HepG2 (cell line): ENCODE measurements at regions not wholly inside any gene's neighbourhood (a gene's known extent, or its start where the extent isn't known, plus 50 kb on each side); places are given as distances from the start of the nearest gene placed in this dataset.

Experiments
- ATAC-seq: fragments of 200-7000 bp; cut with Tn5 transposase; 3 replicates; pipeline ENCODE4 v1.9.1; 2020; ENCODE audit warnings: mild to moderate bottlenecking, moderate library complexity
- BruUV-seq: library from RNA; stranded (reverse); fragments of 400-500 nt; replicated peaks from 2 replicates; lab custom pipeline; 2021; lab: Mats Ljungman, UMichigan
- CTCF ChIA-PET: fragments of 300-600 bp; formaldehyde crosslinking; extraction: SDS; loops from one replicate; lab custom pipeline; 2021; ENCODE audit warnings: low total read pairs, inconsistent platforms, low intra/inter-chr PET ratio; lab: Yijun Ruan, JAX
- POLR2A ChIA-PET: fragments of 350-600 bp; sonication (Branson Sonifier 250); formaldehyde crosslinking; loops from one replicate; lab custom pipeline; 2020; ENCODE audit warnings: antibody characterized with exemption, inconsistent platforms; lab: Yijun Ruan, JAX
- DNase-seq: peaks from one replicate; pipeline ENCODE4 v3.0.0-alpha.2; 2015; ENCODE audit warnings: low spot score
- FAIRE-seq: peaks from 3 replicates; lab custom pipeline; 2011; peaks lifted over from hg19 to GRCh38; lab: Jason Lieb, UNC
- H2AFZ ChIP-seq: one replicate; pipeline ENCODE4 v1.6.1; 2011; ENCODE audit warnings: low read length, inconsistent platforms
- H3K27ac ChIP-seq: fragments of 300-600 bp; 3 replicates; pipeline ENCODE4 v1.8.0; 2011; ENCODE audit warnings: mixed run types, mild to moderate bottlenecking, mixed read lengths, low read length, inconsistent platforms; ENCODE audit not compliant: insufficient read depth; ENCODE audit errors: extremely low read length
- H3K27me3 ChIP-seq, 2 experiments: fragments of 200-600 bp in 1 of 2; 2 replicates in 1 of 2; 3 replicates in 1 of 2; pipeline versions ENCODE4 v1.6.0 to v1.8.0; 2011; ENCODE audit warnings: low read length in 2 of 2, mild to moderate bottlenecking in 2 of 2, moderate library complexity in 2 of 2, inconsistent platforms in 1 of 2; ENCODE audit not compliant: insufficient read depth in 2 of 2, control insufficient read depth in 1 of 2
- H3K36me3 ChIP-seq, 2 experiments: fragments of 200-600 bp in 1 of 2; replicated peaks in 1 of 2; 2 replicates in 1 of 2; 3 replicates in 1 of 2; pipeline versions ENCODE4 v1.5.1 to v1.8.0; 2011; ENCODE audit warnings: low read length in 2 of 2, inconsistent platforms in 1 of 2; ENCODE audit not compliant: insufficient read depth in 2 of 2, control insufficient read depth in 1 of 2
- H3K4me1 ChIP-seq: 2 replicates; pipeline ENCODE4 v1.5.1; 2012; ENCODE audit warnings: low read length, inconsistent platforms; ENCODE audit not compliant: insufficient read depth
- H3K4me2 ChIP-seq: 2 replicates; pipeline ENCODE4 v1.6.0; 2011; ENCODE audit warnings: low read depth, low read length, inconsistent platforms
- H3K4me3 ChIP-seq, 3 experiments: fragments of 200-600 bp in 1 of 3; sonication (generic), shearing (Covaris generic) in 1 of 3; replicated peaks in 1 of 3; 2 replicates each; pipeline ENCODE4 v1.5.1; 2011 to 2016; ENCODE audit warnings: low read length in 3 of 3, inconsistent platforms in 2 of 3, low read depth in 2 of 3, mild to moderate bottlenecking in 2 of 3, control low read depth in 1 of 3, mixed read lengths in 1 of 3; ENCODE audit not compliant: insufficient read depth in 1 of 3
- H3K79me2 ChIP-seq: one replicate; pipeline ENCODE4 v1.6.1; 2011; ENCODE audit warnings: low read length, inconsistent platforms; ENCODE audit not compliant: insufficient read depth
- H3K9ac ChIP-seq: 2 replicates; pipeline ENCODE4 v1.6.0; 2011; ENCODE audit warnings: mild to moderate bottlenecking, low read depth, low read length, inconsistent platforms; ENCODE audit not compliant: insufficient read depth
- H3K9me3 ChIP-seq: 2 replicates; pipeline ENCODE4 v1.5.1; 2012; ENCODE audit warnings: mild to moderate bottlenecking, low read length
- H4K20me1 ChIP-seq: 2 replicates; pipeline ENCODE4 v1.6.0; 2011; ENCODE audit warnings: inconsistent platforms, mild to moderate bottlenecking, low read length, moderate library complexity; ENCODE audit not compliant: insufficient read depth
- GLMP ChIP-seq: sonication (generic); formaldehyde crosslinking; IDR thresholded peaks from 2 replicates; pipeline ENCODE4 v1.9.0; 2021; ENCODE audit warnings: missing genetic modification reagents, mild to moderate bottlenecking, borderline replicate concordance
- KDM2A ChIP-seq: sonication (generic); formaldehyde crosslinking; IDR thresholded peaks from 2 replicates; pipeline ENCODE4 v1.4.0; 2020; ENCODE audit warnings: low read depth, missing genetic modification reagents, borderline replicate concordance
- RORA ChIP-seq: sonication (generic); formaldehyde crosslinking; IDR thresholded peaks from 2 replicates; pipeline ENCODE4 v1.5.0; 2020; ENCODE audit warnings: mild to moderate bottlenecking, missing genetic modification reagents, moderate library complexity
- SOX13 ChIP-seq, 3 experiments: fragments of 450-650 bp in 1 of 3; sonication (generic) in 1 of 3; formaldehyde crosslinking in 1 of 3; IDR thresholded peaks in 2 of 3; conservative IDR thresholded peaks in 1 of 3; 2 replicates each; pipeline versions ENCODE4 v1.5.0 to v1.6.1; 2016 to 2020; ENCODE audit warnings: antibody characterized with exemption in 1 of 3, mild to moderate bottlenecking in 1 of 3, missing compliant biosample characterization in 1 of 3, missing genetic modification reagents in 1 of 3, moderate library complexity in 1 of 3
- YY1 ChIP-seq: IDR thresholded peaks from 2 replicates; pipeline ENCODE4 v1.6.1; 2011; ENCODE audit warnings: low read length, low read depth, moderate library complexity, mild to moderate bottlenecking; ENCODE audit not compliant: insufficient read depth, insufficient replicate concordance
- ZBTB8A ChIP-seq: sonication (generic); formaldehyde crosslinking; IDR thresholded peaks from 2 replicates; pipeline ENCODE4 v1.4.0; 2020; ENCODE audit warnings: mild to moderate bottlenecking, low read depth, missing genetic modification reagents, borderline replicate concordance
- ZC3H4 ChIP-seq: sonication (generic); formaldehyde crosslinking; IDR thresholded peaks from 2 replicates; pipeline ENCODE4 v1.4.0; 2020; ENCODE audit warnings: missing genetic modification reagents, borderline replicate concordance
- ZFY ChIP-seq: sonication (generic); formaldehyde crosslinking; IDR thresholded peaks from 2 replicates; pipeline ENCODE4 v1.4.0; 2020; ENCODE audit warnings: missing genetic modification reagents
- ZNF30 ChIP-seq: sonication (generic); formaldehyde crosslinking; IDR thresholded peaks from 2 replicates; pipeline ENCODE4 v1.5.0; 2020; ENCODE audit warnings: mild to moderate bottlenecking, missing genetic modification reagents
- ZNF451 ChIP-seq: sonication (generic); formaldehyde crosslinking; IDR thresholded peaks from 2 replicates; pipeline ENCODE4 v1.5.0; 2020; ENCODE audit warnings: mild to moderate bottlenecking, missing genetic modification reagents
- ZNF530 ChIP-seq: sonication (generic); formaldehyde crosslinking; IDR thresholded peaks from 2 replicates; pipeline ENCODE4 v1.5.0; 2020; ENCODE audit warnings: low read depth, mild to moderate bottlenecking, missing genetic modification reagents
- ZNF720 ChIP-seq: sonication (generic); formaldehyde crosslinking; IDR thresholded peaks from 2 replicates; pipeline ENCODE4 v1.4.0; 2020; ENCODE audit warnings: missing genetic modification reagents
- ZNF775 ChIP-seq: sonication (generic); formaldehyde crosslinking; IDR thresholded peaks from 2 replicates; pipeline ENCODE4 v1.4.0; 2020; ENCODE audit warnings: missing genetic modification reagents, mild to moderate bottlenecking, moderate library complexity, borderline replicate concordance
- ZSCAN30 ChIP-seq: sonication (generic); formaldehyde crosslinking; IDR thresholded peaks from 2 replicates; pipeline ENCODE4 v1.5.0; 2020; ENCODE audit warnings: mild to moderate bottlenecking, missing genetic modification reagents
- WGBS: methylation state at CpG from one replicate; pipeline ENCODE4 v1.1.6; 2017; ENCODE audit warnings: low lambda C conversion rate; 5-methylcytosine and 5-hydroxymethylcytosine counted together
- in situ Hi-C: cut with HindIII; loops from 2 replicates; pipeline ENCODE4 v1.10.0; 2017; ENCODE audit warnings: low pct_unique_long_range_greater_than_20kb; ENCODE audit not compliant: extremely low pct_ligation_motif_present
- intact Hi-C: fragments of 100-400 bp; cut with micrococcal nuclease; formaldehyde crosslinking; loops from one replicate; pipeline ENCODE4 v1.10.0; 2022; ENCODE audit not compliant: unreplicated experiment

DNA sequence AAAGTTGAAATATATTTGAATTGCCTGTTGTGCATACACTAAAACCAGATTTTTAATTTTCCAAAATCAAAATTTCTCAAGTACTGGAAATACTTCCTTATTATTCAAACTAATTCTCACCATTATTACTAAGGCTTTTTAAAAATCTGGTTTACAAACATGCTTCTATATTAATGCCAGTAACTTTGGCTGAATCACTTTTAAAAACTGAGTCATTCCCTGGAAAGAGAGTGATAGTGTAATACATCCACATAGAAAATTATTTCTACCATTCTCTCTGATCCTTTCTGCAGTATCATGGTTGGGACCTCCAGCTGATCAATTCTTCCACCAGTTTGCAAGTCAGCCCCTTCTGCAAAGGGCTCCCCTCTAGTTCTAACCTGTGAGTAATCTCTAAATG, 165.3 kb upstream of the FAM241A start (continued):
- no peak for TF ChIP-seq GLMP (CRISPR knock-in tag)
- no peak for TF ChIP-seq ZNF775 (CRISPR knock-in tag)
- TF ChIP-seq ZBTB8A (CRISPR knock-in tag), result no peak
- TF ChIP-seq RORA (CRISPR knock-in tag), result no peak

- no peak for TF ChIP-seq ZNF451 (CRISPR knock-in tag)
- TF ChIP-seq KDM2A (CRISPR knock-in tag), result no peak
- no peak for TF ChIP-seq ZNF30 (CRISPR knock-in tag)
- no peak for TF ChIP-seq SOX13 (IDR thresholded peaks at IDR 0.05)
- TF ChIP-seq SOX13 (CRISPR knock-in tag; conservative IDR thresholded peaks at IDR 0.05 in 1 of 2, IDR thresholded peaks at IDR 0.05 in 1 of 2), result no peak
- TF ChIP-seq ZFY (CRISPR knock-in tag), result no peak
- no peak for TF ChIP-seq ZNF530 (CRISPR knock-in tag)
- no peak for TF ChIP-seq ZNF720 (CRISPR knock-in tag)
- no peak for TF ChIP-seq ZC3H4
- TF ChIP-seq YY1, result no peak
- no peak for TF ChIP-seq ZSCAN30 (CRISPR knock-in tag)
- CTCF ChIA-PET, result no interaction called here
- Histone ChIP-seq H4K20me1 (no peaks in the 10 kb centered on the region), H3K9ac (no peak overlapping the region), H3K79me2 (no peaks in the 10 kb centered on the region), H3K4me2 (no peak overlapping the region), H3K27ac (no peak overlapping the region), H3K4me1 (no peaks in the 10 kb centered on the region), H3K9me3 (no peaks in the 10 kb centered on the region), H3K27me3 (no peaks in the 10 kb centered on the region), H3K4me3 (no peak overlapping the region), H3K36me3 (no peaks in the 10 kb centered on the region), H2AFZ (no peak overlapping the region)
- in situ Hi-C loops, result no loop called here
- no TSS peak for BruUV-seq
- 2% methylated on average over 1 of the region's 1 CpG for WGBS
- ATAC-seq, result no peak
- DNase-seq, result no peak
- no peak for FAIRE-seq
- POLR2A ChIA-PET, result no interaction called here
- intact Hi-C loops, result no loop called here
Measured at GRCh38 chr4:111982089-111982488, 163.2 kb upstream of the FAM241A start.
